NCI-H1105 treated with DMSO at 0.1 percent for 48 hours (cell line): ENCODE measurements at regions not wholly inside any gene's neighbourhood (a gene's known extent, or its start where the extent isn't known, plus 50 kb on each side); places are given as distances from the start of the nearest gene placed in this dataset.
A peak's percentile ranks its signal among the peaks of the same experiment; 100 is the strongest.

ENCODE experiments used
- DNase-seq: peaks from one replicate; lab custom pipeline; 2025; lab: John Stamatoyannopoulos, UW

GRCh38 chr18:42137693-42138375 is 182.8 kb downstream of the PIK3C3 start:
- DNase-seq, result peak; percentile 31

GRCh38 chr18:42141439-42141838 is 186.4 kb downstream of the PIK3C3 start:
- no peak for DNase-seq

- DNase-seq, result peak; percentile 60
These were observed 200.0 kb downstream of the PIK3C3 start for GRCh38 chr18:42155024-42155423.

GRCh38 chr18:42156281-42156680 is 201.2 kb downstream of the PIK3C3 start:
- DNase-seq, result no peak

- no peak for DNase-seq
These were observed 202.4 kb downstream of the PIK3C3 start for GRCh38 chr18:42157420-42157819.

GRCh38 chr18:42157878-42158277 is 202.8 kb downstream of the PIK3C3 start:
- no peak for DNase-seq

- no peak for DNase-seq
These were observed 204.1 kb downstream of the PIK3C3 start for GRCh38 chr18:42159146-42159545.

GRCh38 chr18:42163321-42163720 is 208.3 kb downstream of the PIK3C3 start:
- no peak for DNase-seq

GRCh38 chr18:42164556-42164955 is 209.5 kb downstream of the PIK3C3 start:
- no peak for DNase-seq

- DNase-seq, result no peak
These were observed 211.0 kb downstream of the PIK3C3 start for GRCh38 chr18:42165922-42166513.

GRCh38 chr18:42168487-42168886 is 213.5 kb downstream of the PIK3C3 start:
- no peak for DNase-seq

GRCh38 chr18:42168907-42169306 is 213.9 kb downstream of the PIK3C3 start:
- DNase-seq, result no peak

GRCh38 chr18:42174909-42175308 is 219.9 kb downstream of the PIK3C3 start:
- no peak for DNase-seq

- no peak for DNase-seq
These were observed 221.6 kb downstream of the PIK3C3 start for GRCh38 chr18:42176599-42176998.

- DNase-seq, result no peak
These were observed 222.4 kb downstream of the PIK3C3 start for GRCh38 chr18:42177390-42177789.

- DNase-seq, result no peak
These were observed 223.5 kb downstream of the PIK3C3 start for GRCh38 chr18:42178376-42179080.

- DNase-seq, result no peak
These were observed 224.6 kb downstream of the PIK3C3 start for GRCh38 chr18:42179542-42180121.

- DNase-seq, result no peak
These were observed 226.4 kb downstream of the PIK3C3 start for GRCh38 chr18:42181474-42181873.

GRCh38 chr18:42182728-42183700 is 228.0 kb downstream of the PIK3C3 start:
- DNase-seq, result no peak

- no peak for DNase-seq
These were observed 228.7 kb downstream of the PIK3C3 start for GRCh38 chr18:42183746-42184145.

- DNase-seq, result no peak
These were observed 229.8 kb downstream of the PIK3C3 start for GRCh38 chr18:42184685-42185477.
